GM21528 (cell line): ENCODE measurements at regions not wholly inside any gene's neighbourhood (a gene's known extent, or its start where the extent isn't known, plus 50 kb on each side); places are given as distances from the start of the nearest gene placed in this dataset.
"Not testable (repeated sequence)": the region's sequence is repeated elsewhere in the genome, so short reads cannot be mapped to it uniquely, and the experiment has no call there.

Source experiments
- ATAC-seq: cut with Tn5 transposase; IDR thresholded peaks from one replicate; pipeline ENCODE4 v1.9.1; 2021; ENCODE audit warnings: mild to moderate bottlenecking, moderate library complexity; ENCODE audit not compliant: unreplicated experiment, low FRiP score

GRCh38 chr12:88743946-88744685, 163.8 kb upstream of the KITLG start:
- ATAC-seq, result no peak

DNA sequence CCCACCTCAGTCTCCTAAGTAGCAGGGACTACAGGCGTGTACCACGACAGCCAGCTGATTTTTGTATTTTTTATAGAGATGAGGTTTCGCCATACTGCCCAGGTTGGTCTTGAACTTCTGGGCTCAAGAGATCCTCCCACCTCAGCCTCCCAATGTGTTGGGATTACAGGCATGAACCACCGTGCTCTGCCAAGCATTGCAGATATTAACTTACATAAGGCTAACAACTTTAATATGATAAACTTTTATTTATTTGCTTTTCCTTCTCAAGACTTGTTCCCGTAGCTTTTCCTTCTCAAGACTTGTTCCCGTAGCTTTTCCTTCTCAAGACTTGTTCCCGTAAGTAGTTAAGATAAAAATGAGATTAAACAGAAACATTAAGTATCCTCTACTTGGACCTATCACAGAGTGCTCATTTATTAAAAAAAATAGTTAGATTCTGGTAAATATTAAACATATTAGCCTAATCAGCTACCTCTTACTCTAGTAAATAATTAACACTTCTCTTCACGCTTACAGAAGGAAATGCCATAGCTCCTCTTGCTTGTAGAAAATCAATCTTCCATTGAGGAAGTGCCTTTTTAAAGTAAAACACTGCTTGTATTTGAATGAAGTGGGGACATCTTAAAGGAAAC, 157.7 kb upstream of the KITLG start:
- no peak for ATAC-seq

GRCh38 chr12:88736031-88736430, 155.8 kb upstream of the KITLG start:
- no peak for ATAC-seq

DNA sequence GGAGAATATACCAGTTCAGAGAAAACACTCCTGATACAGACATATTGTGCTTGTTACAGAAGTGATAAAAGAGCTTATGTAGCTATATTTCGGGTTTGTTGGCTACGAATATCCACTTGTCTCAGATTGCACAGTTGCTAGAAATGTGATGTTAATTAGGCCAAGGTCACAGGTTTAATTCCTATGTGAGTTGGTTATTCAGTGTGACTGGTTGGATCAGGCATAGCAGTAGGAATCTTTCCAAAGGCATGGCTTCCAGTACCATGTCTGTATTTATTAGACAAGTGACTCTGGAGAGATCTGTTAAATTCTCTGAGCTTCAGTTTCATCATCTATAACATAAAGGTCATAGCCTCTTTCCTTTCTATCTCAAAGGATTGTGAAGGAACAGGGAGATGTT, 152.7 kb upstream of the KITLG start:
- ATAC-seq, result no peak

- no peak for ATAC-seq
Observed at GRCh38 chr12:88729196-88729595, 148.9 kb upstream of the KITLG start.

DNA sequence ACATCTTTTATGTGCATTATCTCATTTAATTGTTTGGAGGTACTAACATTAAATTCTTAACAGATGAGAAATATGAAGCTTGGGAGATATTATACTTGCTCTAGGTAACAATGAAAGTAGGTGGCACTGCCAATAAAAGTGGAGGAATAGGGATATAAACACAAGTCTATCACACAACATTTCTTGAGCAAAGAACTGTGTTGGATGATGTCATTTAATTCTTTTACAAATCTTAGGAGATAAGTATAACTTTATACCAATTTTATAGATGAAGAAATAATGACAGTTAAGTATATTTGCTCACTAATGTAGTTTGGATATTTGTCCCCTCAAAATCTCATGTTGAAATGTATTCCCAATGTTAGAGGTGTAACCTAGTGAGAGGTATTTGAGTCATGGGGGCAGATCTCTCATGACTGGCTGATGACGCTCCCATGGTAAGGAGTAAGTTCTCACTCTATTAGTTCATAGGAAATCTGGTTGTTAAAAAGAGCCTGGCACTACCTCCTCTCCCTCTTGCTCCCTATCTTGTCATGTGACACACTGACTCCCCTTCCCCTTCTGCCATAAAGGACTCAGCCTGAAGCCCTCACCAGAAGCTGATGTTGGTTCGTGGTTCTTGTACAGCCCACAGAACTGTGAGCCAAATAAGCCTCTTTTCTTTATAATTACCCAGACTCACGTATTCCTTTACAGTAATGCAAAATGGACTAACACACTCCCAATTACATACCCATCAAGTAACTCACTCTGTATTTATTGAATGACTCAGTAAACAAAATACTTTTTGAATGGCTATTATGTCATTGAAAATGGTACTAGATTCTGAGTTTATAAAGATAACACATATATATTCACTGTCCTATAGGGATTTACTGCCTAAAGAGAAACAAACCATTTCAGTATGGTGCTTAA, 146.8 kb upstream of the KITLG start:
- ATAC-seq, result no peak

DNA sequence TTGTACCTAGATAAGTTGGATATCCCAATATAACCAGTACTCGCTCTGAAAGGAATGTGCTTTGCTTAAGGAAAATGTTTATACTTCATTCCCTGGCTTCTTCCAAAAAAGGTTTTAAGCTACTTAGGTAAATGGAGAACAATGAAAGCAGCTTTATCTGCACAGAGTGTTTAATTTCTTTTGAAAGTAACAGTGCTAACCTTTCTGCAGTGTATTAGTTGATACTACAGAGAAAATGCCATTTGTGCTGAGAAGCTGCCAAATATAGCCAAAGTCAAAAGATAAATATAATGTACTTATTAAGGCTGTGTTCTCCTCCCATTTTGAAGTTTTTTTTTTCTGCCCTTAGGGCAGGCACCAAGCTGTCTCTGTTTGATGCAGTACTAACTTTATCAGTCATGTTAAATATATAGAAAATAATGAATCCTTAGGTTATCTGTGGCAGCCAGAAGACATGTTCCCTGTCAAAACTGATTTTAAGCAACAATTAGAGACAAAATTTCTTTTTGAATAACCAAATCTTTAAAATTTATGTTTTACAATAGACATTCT, 145.4 kb upstream of the KITLG start:
- no peak for ATAC-seq

GRCh38 chr12:88723219-88723618, 142.9 kb upstream of the KITLG start:
- no peak for ATAC-seq

DNA sequence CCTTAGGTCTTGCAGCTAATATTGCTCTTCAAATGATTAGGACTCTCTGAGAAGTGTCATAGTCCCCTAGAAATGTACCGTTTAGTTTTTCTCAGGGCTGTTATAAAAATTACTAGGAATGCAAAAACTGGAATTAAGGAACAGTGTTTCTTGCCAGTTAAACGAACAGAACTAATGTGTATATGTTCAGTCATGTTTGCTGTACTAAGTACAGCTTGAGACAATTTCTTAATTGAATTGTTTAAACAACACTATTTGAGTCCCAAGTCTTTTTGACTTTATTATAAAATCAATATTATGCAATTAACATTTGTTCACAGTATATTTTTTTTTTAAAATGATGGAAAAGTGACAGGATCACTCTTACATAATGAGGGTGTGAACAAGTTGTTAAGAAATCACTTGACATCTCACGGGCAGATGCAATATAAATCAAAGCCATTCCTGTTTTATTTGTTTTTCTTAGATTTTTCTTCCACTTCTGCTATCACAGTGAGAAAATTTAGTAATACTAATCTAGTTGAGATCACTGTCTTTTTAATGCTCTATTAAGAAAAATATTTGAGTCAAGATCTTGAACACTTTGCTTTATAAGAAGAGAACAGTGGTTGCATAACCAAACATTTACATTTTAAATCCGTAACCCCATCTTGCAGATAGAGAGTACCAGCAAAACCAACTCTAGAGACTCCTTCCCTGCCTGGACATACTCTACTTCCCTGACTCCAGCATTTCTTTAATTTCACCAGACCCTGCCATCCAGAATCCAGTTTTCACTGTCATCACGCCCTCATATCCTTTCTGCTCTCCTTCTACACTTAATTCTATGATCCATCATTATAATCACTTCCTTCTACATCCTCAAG, 140.7 kb upstream of the KITLG start:
- ATAC-seq, result no peak

- no peak for ATAC-seq
Observed at GRCh38 chr12:88720231-88720630, 140.0 kb upstream of the KITLG start.

DNA sequence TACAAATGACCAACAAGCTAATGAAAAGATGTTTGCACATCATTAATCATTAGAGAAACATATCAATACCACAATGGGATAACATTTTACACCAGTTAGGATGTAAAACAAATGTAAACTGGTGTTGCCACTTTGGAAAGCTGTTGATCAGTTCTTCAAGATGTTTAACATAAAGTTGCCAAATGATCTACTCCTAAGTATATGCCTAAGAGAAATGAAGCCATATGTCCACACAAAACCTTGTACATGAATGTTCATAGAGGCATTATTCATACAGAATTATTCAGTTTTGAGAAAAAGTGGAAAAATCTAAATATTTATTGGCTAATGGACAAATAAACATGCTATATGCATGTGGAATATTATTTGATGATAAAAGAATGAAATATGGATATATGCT, 136.9 kb upstream of the KITLG start:
- no peak for ATAC-seq

DNA sequence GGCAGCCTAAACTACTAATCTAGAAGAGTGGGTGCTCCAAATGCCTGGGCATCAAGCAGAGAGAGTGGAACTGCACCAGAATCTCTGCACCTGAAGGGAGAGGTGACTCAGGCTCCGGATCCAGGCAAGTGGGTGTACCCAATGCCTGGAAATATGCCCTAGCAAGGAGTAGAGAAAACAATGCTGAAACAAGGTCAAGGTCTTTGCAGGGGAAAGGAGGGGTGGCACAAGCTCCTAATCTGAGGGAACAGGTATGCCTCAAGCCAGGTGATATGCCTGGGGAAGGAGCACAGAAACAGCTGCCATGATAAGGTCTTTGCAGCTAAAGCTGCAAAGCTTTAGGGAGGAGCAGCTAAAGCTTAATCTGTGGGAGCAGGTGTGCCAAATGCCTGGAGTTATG, 136.0 kb upstream of the KITLG start:
- ATAC-seq, result no peak

- no peak for ATAC-seq
Observed at GRCh38 chr12:88715673-88716072, 135.4 kb upstream of the KITLG start.

DNA sequence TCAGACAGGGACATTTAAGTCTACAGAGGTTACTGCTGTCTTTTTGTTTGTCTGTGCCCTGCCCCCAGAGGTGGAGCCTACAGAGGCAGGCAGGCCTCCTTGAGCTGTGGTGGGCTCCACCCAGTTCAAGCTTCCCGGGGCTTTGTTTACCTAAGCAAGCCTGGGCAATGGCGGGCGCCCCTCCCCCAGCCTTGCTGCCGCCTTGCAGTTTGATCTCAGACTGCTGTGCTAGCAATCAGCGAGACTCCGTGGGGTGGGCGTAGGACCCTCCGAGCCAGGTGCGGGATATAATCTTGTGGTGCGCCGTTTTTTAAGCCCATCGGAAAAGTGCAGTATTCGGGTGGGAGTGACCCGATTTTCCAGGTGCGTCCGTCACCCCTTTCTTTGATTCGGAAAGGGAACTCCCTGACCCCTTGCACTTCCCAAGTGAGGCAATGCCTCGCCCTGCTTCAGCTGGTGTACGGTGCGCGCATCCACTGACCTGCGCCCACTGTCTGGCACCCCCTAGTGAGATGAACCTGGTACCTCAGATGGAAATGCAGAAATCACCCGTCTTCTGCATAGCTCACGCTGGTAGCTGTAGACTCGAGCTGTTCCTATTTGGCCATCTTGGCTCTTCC, 134.1 kb upstream of the KITLG start:
- not testable (repeated sequence) for ATAC-seq

DNA sequence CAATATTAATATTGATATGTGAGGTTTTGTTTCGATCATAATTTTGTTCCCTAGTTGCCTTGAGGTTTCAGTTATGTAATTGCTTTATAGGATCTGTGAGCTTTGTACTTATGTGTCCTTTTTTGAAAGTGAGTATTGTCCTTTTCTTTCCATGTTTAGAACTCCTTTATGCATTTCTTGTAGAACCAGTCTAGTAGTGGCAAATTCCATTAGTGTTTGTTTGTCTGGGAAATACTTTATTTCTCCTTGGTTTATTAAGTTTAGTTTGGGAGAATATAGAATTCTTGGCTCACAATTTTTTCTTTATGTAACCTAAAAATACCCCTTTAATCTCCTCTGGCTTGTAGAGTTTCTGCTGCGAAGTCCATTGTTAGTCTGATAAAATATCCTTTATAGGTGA, 127.5 kb upstream of the KITLG start:
- ATAC-seq, result no peak

DNA sequence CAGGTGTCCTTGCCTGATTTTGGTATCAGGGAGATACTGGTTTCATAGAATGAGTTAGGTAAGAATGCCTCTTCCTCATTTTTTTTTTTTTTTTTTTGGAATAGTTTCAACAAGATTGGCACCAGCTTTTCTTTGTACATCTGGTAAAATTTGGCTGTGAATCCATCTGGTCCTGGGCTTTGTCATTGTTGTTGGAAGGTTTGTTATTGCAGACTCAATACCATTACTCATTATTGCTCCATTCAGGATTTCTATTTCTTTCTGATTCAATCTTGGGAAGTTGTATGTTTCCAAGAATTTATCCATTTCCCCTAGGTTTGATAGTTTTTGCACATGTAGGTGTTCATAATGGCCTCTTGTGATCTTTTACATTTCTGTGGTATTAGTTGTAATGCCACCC, 126.0 kb upstream of the KITLG start:
- no peak for ATAC-seq

GRCh38 chr12:88703790-88704189, 123.5 kb upstream of the KITLG start:
- ATAC-seq, result no peak

- ATAC-seq, result no peak
Observed at GRCh38 chr12:88698471-88698870, 118.2 kb upstream of the KITLG start.

GRCh38 chr12:88693837-88694445, 113.7 kb upstream of the KITLG start:
- no peak for ATAC-seq
